HCT116 (cell line): ENCODE measurements at regions not wholly inside any gene's neighbourhood (a gene's known extent, or its start where the extent isn't known, plus 50 kb on each side); places are given as distances from the start of the nearest gene placed in this dataset.

Source experiments
- ATAC-seq: fragments of 200-7000 bp; cut with Tn5 transposase; 2 replicates; pipeline ENCODE4 v1.9.1; 2020; ENCODE audit warnings: mild to moderate bottlenecking, moderate library complexity
- BruUV-seq: library from RNA; stranded (reverse); fragments of 400-500 nt; replicated peaks from 2 replicates; lab custom pipeline; 2021; lab: Mats Ljungman, UMichigan
- CTCF ChIA-PET: fragments of 300-600 bp; sonication (Branson Sonifier 250); formaldehyde crosslinking; loops from one replicate; lab custom pipeline; 2021; ENCODE audit warnings: antibody characterized with exemption; lab: Charles Lee
- POLR2A ChIA-PET: fragments of 300-600, 350-600 bp; sonication (Branson Sonifier 250); formaldehyde crosslinking; loops from one replicate; lab custom pipeline; 2021; ENCODE audit warnings: antibody characterized with exemption; lab: Charles Lee
- RAD21 ChIA-PET, 2 experiments: fragments of 300-600 bp; sonication (Branson Sonifier 250); formaldehyde crosslinking; loops; one replicate each; lab custom pipeline; 2023; ENCODE audit warnings: low total read pairs in 2 of 2; ENCODE audit not compliant: uncharacterized antibody in 2 of 2, unreplicated experiment in 2 of 2, low non-redundant PET in 1 of 2; lab: Charles Lee
- DNase-seq: peaks from one replicate; pipeline ENCODE4 v3.0.0-alpha.2; 2010; ENCODE audit warnings: low read depth, low spot score
- H2AFZ ChIP-seq: fragments of 200-600 bp; shearing (Covaris generic), sonication (generic); 2 replicates; pipeline ENCODE4 v1.6.1; 2017; ENCODE audit warnings: low read depth, mixed run types, mixed read lengths, antibody characterized with exemption, low read length; ENCODE audit not compliant: poor library complexity, severe bottlenecking
- H3K27ac ChIP-seq: 2 replicates; pipeline ENCODE4 v1.5.1; 2012; ENCODE audit warnings: low read depth, low read length
- H3K27me3 ChIP-seq: fragments of 200-600 bp; sonication (generic); 2 replicates; pipeline ENCODE4 v1.6.1; 2016; ENCODE audit warnings: mixed run types, low read length, mixed read lengths; ENCODE audit not compliant: insufficient read depth
- H3K36me3 ChIP-seq, 2 experiments: fragments of 200-500 bp in 1 of 2; fragments of 200-600 bp in 1 of 2; sonication (Bioruptor generic) in 1 of 2; sonication (generic) in 1 of 2; 2 replicates each; pipeline versions ENCODE4 v1.5.1 to v1.6.1; 2014 to 2016; ENCODE audit warnings: low read length in 2 of 2, inconsistent platforms in 1 of 2, mixed read lengths in 1 of 2, mixed run types in 1 of 2; ENCODE audit not compliant: insufficient read depth in 2 of 2, control insufficient read depth in 1 of 2
- H3K4me1 ChIP-seq, 2 experiments: fragments of 200-600 bp in 1 of 2; sonication (generic) in 1 of 2; 2 replicates each; pipeline versions ENCODE4 v1.5.1 to v1.6.1; 2012 to 2017; ENCODE audit warnings: low read length in 2 of 2, inconsistent platforms in 1 of 2, mild to moderate bottlenecking in 1 of 2, mixed read lengths in 1 of 2, mixed run types in 1 of 2, moderate library complexity in 1 of 2; ENCODE audit not compliant: insufficient read depth in 2 of 2, control insufficient read depth in 1 of 2
- H3K4me2 ChIP-seq: fragments of 200-600 bp; sonication (generic); 2 replicates; pipeline ENCODE4 v1.6.1; 2017; ENCODE audit warnings: mixed run types, low read length, mixed read lengths
- H3K4me3 ChIP-seq, 2 experiments: fragments of 200-600 bp in 1 of 2; sonication (generic) in 1 of 2; replicated peaks in 1 of 2; 2 replicates each; pipeline ENCODE4 v1.5.1; 2011 to 2016; ENCODE audit warnings: low read length in 2 of 2, control low read depth in 1 of 2, low read depth in 1 of 2, mild to moderate bottlenecking in 1 of 2, mixed read lengths in 1 of 2, mixed run types in 1 of 2
- H3K79me2 ChIP-seq: fragments of 200-600 bp; sonication (generic); 2 replicates; pipeline ENCODE4 v1.6.1; 2017; ENCODE audit warnings: mild to moderate bottlenecking, mixed run types, low read length, moderate library complexity, mixed read lengths; ENCODE audit not compliant: insufficient read depth
- H3K9ac ChIP-seq: fragments of 200-600 bp; sonication (generic); 2 replicates; pipeline ENCODE4 v1.6.1; 2016; ENCODE audit warnings: low read length, mixed read lengths
- H3K9me2 ChIP-seq: fragments of 200-600 bp; sonication (generic), shearing (Covaris generic); 2 replicates; pipeline ENCODE4 v1.6.1; 2017; ENCODE audit warnings: mixed run types, mild to moderate bottlenecking, moderate library complexity; ENCODE audit not compliant: insufficient read depth
- H3K9me3 ChIP-seq, 2 experiments: fragments of 200-500 bp in 1 of 2; fragments of 200-600 bp in 1 of 2; sonication (Bioruptor generic) in 1 of 2; sonication (generic) in 1 of 2; 2 replicates each; pipeline ENCODE4 v1.6.1; 2014 to 2017; ENCODE audit warnings: low read length in 2 of 2, mixed read lengths in 2 of 2, inconsistent platforms in 1 of 2, low read depth in 1 of 2, mild to moderate bottlenecking in 1 of 2, mixed run types in 1 of 2, moderate library complexity in 1 of 2; ENCODE audit not compliant: control insufficient read depth in 1 of 2, insufficient read depth in 1 of 2
- H4K20me1 ChIP-seq: fragments of 200-600 bp; sonication (generic), shearing (Covaris generic); 2 replicates; pipeline ENCODE4 v1.6.1; 2017; ENCODE audit warnings: mixed run types, mild to moderate bottlenecking, moderate library complexity; ENCODE audit not compliant: insufficient read depth
- EGR1 ChIP-seq: IDR thresholded peaks from 2 replicates; pipeline ENCODE4 v1.6.1; 2012; ENCODE audit warnings: low read depth
- ELF1 ChIP-seq: IDR thresholded peaks from 2 replicates; pipeline ENCODE4 v1.6.1; 2012; ENCODE audit warnings: low read depth, borderline replicate concordance
- JUND ChIP-seq: IDR thresholded peaks from 2 replicates; pipeline ENCODE4 v1.6.1; 2012
- MAX ChIP-seq: IDR thresholded peaks from 2 replicates; pipeline ENCODE4 v1.6.1; 2012
- POLR2A ChIP-seq: IDR thresholded peaks from 2 replicates; pipeline ENCODE4 v1.7.0; 2011; ENCODE audit warnings: borderline replicate concordance; ENCODE audit not compliant: insufficient read depth, insufficient read length; ENCODE audit errors: extremely low read depth
- POLR2AphosphoS5 ChIP-seq: IDR thresholded peaks from 2 replicates; pipeline ENCODE4 v1.6.1; 2011; ENCODE audit warnings: mild to moderate bottlenecking, low read depth, low read length, moderate library complexity
- RAD21 ChIP-seq: IDR thresholded peaks from 2 replicates; pipeline ENCODE4 v1.6.1; 2012; ENCODE audit warnings: low read depth, mild to moderate bottlenecking
- REST ChIP-seq: IDR thresholded peaks from 2 replicates; pipeline ENCODE4 v1.6.1; 2012; ENCODE audit warnings: low read depth
- SIN3A ChIP-seq: IDR thresholded peaks from 2 replicates; pipeline ENCODE4 v1.6.1; 2012; ENCODE audit warnings: low read depth
- SRF ChIP-seq: IDR thresholded peaks from 2 replicates; pipeline ENCODE4 v1.6.1; 2012; ENCODE audit warnings: low read depth
- YY1 ChIP-seq: IDR thresholded peaks from 2 replicates; pipeline ENCODE4 v1.6.1; 2011; ENCODE audit warnings: low read length, low read depth, moderate library complexity, mild to moderate bottlenecking; ENCODE audit not compliant: insufficient replicate concordance; ENCODE audit errors: extremely low read depth
- ZBTB33 ChIP-seq: IDR thresholded peaks from 2 replicates; pipeline ENCODE4 v1.6.1; 2011; ENCODE audit warnings: mild to moderate bottlenecking, low read length, moderate library complexity; ENCODE audit not compliant: insufficient replicate concordance; ENCODE audit errors: extremely low read depth
- ZNF274 ChIP-seq: fragments of 200-500 bp; sonication (Bioruptor generic); IDR thresholded peaks from 2 replicates; pipeline ENCODE4 v1.6.1; 2014; ENCODE audit warnings: mild to moderate bottlenecking, low read depth, low read length, inconsistent platforms
- intact Hi-C: fragments of 100-400 bp; cut with micrococcal nuclease; formaldehyde crosslinking; loops from 2 replicates; pipeline ENCODE4 v1.10.0; 2022

GRCh38 chr4:44978020-44978419 lies 251.7 kb upstream of the GNPDA2 start:
- H3K79me2 ChIP-seq: no peaks in the 10 kb centered on the region
- peaks cover 4 to 17% of the 10 kb centered on the region in 2 experiments; a peak in 2 of 4 replicates for H3K9me3 ChIP-seq
- no peaks in the 10 kb centered on the region for H3K4me1 ChIP-seq
- no peaks in the 10 kb centered on the region for H3K27me3 ChIP-seq
- no peak for TF ChIP-seq ZBTB33
- no peak for TF ChIP-seq SIN3A
- TF ChIP-seq RAD21: no peak
- TF ChIP-seq JUND: no peak
- TF ChIP-seq REST: no peak
- TF ChIP-seq YY1: no peak
- no peak for TF ChIP-seq SRF
- no peak for TF ChIP-seq POLR2A
- TF ChIP-seq EGR1: no peak
- TF ChIP-seq POLR2AphosphoS5: no peak
- no peak for TF ChIP-seq ELF1
- no peak for TF ChIP-seq MAX
- no peak for TF ChIP-seq ZNF274
- TF ChIP-seq, all 23 proteins: peak for 0
- Histone ChIP-seq H3K4me2 (no peak overlapping the region), H3K4me3 (no peak overlapping the region), H3K9me2 (no peaks in the 10 kb centered on the region), H3K36me3 (no peaks in the 10 kb centered on the region), H3K27ac (no peak overlapping the region), H4K20me1 (no peaks in the 10 kb centered on the region), H2AFZ (no peak overlapping the region), H3K9ac (no peak overlapping the region)
- POLR2A ChIA-PET: no interaction called here
- RAD21 ChIA-PET: no interaction called here
- no TSS peak for BruUV-seq
- ATAC-seq (no peak), DNase-seq (no peak)
- intact Hi-C loops: no loop called here
- CTCF ChIA-PET: no interaction called here
